Activated T-helper 1 cell treated with anti-CD3 and anti-CD28 coated beads, Interleukin-12 subunit alpha, Interleukin-12 subunit beta, Interleukin-2, Interleukin-4 antibody, amounts not matched to agents 30 ng/mL and 10 ng/mL and 1 ng/mL, durations not matched to agents 14 hours and 24 hours and 36 hours (primary cell): ENCODE measurements at regions not wholly inside any gene's neighbourhood (a gene's known extent, or its start where the extent isn't known, plus 50 kb on each side); places are given as distances from the start of the nearest gene placed in this dataset.

ENCODE experiments used
- DNase-seq: peaks from one replicate; pipeline ENCODE4 v3.0.0; 2021; ENCODE audit warnings: low spot score
- H3K27ac Mint-ChIP-seq: one replicate; pipeline ENCODE4 v1.8.0; 2021; ENCODE audit warnings: mild to moderate bottlenecking, mixed read lengths
- H3K27me3 Mint-ChIP-seq: one replicate; pipeline ENCODE4 v1.8.0; 2022; ENCODE audit warnings: mild to moderate bottlenecking, moderate library complexity, mixed read lengths; ENCODE audit not compliant: insufficient read depth
- H3K36me3 Mint-ChIP-seq: one replicate; pipeline ENCODE4 v1.8.0; 2021; ENCODE audit warnings: low read depth, mixed read lengths
- H3K4me1 Mint-ChIP-seq: one replicate; pipeline ENCODE4 v1.8.0; 2021; ENCODE audit warnings: low read depth, mixed read lengths
- H3K4me3 Mint-ChIP-seq: one replicate; pipeline ENCODE4 v1.8.0; 2021; ENCODE audit warnings: mild to moderate bottlenecking, moderate library complexity, mixed read lengths
- H3K9me3 Mint-ChIP-seq: one replicate; pipeline ENCODE4 v1.8.0; 2021; ENCODE audit warnings: mixed read lengths
- intact Hi-C: fragments of 100-400 bp; cut with micrococcal nuclease; formaldehyde crosslinking; loops from one replicate; pipeline ENCODE4 v1.15.1; 2024

DNA sequence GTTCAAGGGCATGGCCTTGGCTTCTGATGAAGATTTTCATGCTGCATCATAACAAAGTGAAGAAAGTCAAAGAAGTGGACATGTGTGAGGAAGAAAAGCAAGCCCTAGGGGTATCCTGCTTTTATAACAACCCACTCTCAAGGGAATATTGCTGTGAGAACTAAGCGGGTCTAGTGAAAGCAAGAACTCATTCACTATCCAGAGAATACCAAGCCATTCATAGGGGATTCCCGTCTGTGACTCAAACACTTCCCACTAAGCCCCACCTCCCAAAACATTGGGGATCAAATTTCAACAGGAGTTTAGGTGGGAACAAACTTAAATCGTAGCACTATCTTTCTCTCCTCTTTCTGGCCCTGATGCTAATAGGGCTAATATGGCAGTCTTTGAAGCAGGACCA is 98.5 kb upstream of the CTTNBP2NL start:
- H3K27ac Mint-ChIP-seq: no peak overlapping the region
- H3K36me3 Mint-ChIP-seq: no peaks in the 10 kb centered on the region
- no peaks in the 10 kb centered on the region for H3K4me1 Mint-ChIP-seq
- no peaks in the 10 kb centered on the region for H3K27me3 Mint-ChIP-seq
- no peak overlapping the region for H3K4me3 Mint-ChIP-seq
- no peaks in the 10 kb centered on the region for H3K9me3 Mint-ChIP-seq
- DNase-seq: no peak
- intact Hi-C loops: no loop called here

DNA sequence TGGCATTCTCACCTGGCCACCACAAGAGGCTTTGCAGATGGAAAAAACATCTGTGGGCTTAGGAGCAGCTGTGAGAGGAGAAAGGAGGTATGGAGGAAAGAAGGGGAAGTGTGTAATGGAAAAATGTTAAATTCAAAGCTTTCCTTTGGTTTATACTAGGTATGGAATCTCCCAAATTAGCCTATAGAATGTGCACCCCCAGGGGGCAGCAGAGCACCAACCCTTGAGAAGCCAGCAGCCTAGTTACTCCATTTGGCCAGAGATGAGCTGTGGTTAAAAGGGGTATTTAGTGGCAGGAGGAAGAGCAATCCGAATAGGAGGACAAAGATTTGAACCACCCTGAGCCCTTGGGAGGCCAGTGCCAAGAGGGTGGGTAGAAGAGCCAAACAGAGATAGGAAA is 97.5 kb upstream of the CTTNBP2NL start:
- no peaks in the 10 kb centered on the region for H3K36me3 Mint-ChIP-seq
- intact Hi-C loops: loop anchor here (2.0 kb wide), 1 partner anchor 70 kb away; no protein-coding TSS in a partner anchor
- H3K27ac Mint-ChIP-seq: no peak overlapping the region
- H3K4me1 Mint-ChIP-seq: no peaks in the 10 kb centered on the region
- no peak overlapping the region for H3K4me3 Mint-ChIP-seq
- H3K27me3 Mint-ChIP-seq: no peaks in the 10 kb centered on the region
- no peak for DNase-seq
- no peaks in the 10 kb centered on the region for H3K9me3 Mint-ChIP-seq

DNA sequence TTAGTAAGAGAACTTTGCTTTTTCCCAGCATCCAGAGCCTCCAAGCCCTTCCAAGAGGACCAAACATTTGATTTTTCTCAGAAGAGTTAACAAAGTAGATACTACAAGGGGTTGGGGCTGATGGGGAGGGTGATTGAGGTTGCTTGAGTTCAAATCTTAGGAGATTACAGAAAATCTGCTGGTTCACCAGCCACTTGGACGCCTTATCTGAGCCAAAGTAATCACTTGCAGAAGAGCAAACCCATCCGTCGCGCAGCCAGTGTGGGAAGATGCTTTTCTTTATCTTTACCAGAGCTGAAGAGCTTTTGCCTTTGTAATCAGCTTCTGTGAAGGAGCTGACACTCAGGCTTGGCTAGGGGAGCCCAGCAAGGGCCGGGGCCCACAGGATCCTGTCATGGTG is 91.9 kb upstream of the CTTNBP2NL start:
- Mint-ChIP-seq H3K4me1 (no peaks in the 10 kb centered on the region), H3K27me3 (peaks cover 11% of the 10 kb centered on the region), H3K27ac (no peak overlapping the region), H3K36me3 (no peaks in the 10 kb centered on the region), H3K4me3 (no peak overlapping the region), H3K9me3 (no peaks in the 10 kb centered on the region)
- no peak for DNase-seq
- intact Hi-C loops: no loop called here

DNA sequence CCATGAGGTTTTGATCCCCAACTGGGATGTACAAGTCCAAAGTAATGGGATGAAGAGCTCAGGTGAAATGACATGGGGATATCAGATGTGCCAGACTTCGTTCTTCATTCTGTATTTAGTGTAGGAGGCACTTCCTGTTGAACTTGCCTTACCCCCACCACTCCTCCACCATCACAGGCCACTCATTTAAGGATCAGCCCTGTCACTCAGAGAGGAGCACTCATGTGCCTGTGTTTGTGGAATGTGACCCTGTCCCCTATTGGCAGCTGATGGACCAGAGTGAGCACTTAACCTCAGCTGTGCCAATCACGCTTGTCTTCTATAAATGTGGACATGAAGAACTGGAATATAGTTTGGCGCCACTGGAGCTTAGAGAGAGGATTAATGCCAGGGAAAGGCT is 91.4 kb upstream of the CTTNBP2NL start:
- Mint-ChIP-seq H3K4me3 (no peak overlapping the region), H3K4me1 (no peaks in the 10 kb centered on the region), H3K27ac (no peak overlapping the region), H3K27me3 (peaks cover 11% of the 10 kb centered on the region), H3K9me3 (no peaks in the 10 kb centered on the region), H3K36me3 (no peaks in the 10 kb centered on the region)
- no peak for DNase-seq
- intact Hi-C loops: no loop called here

DNA sequence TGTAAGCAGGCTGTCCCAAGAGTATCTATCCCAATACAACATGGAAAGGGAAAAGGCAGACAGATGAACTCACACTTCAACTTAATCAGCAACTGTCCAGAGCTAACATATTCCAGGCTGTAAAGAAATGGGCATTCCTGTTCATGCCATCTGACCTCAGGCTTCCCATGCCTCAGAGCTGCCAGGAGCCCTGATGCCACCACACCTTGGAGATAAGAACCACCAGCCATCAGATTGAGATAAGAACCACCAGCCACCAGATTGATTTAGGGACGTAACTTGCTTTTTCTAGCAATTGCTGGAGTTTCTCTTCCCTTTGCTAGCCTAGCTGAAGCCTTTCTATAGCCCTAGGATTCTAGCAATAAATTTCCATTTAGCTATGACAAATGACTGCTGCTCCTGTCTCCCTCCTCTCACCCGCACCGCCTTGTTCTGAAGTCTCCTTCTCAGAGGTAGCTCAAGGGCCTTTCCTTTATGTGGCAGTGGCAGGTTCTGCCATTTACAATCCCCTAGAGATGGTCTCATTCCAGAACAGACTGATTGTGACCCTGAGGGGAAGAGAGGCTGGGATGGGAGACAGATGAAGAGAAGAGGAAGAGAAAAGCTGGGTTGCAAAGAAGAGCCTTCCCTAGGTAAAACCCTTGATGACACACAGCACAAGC is 88.0 kb upstream of the CTTNBP2NL start:
- H3K36me3 Mint-ChIP-seq: no peaks in the 10 kb centered on the region
- H3K4me1 Mint-ChIP-seq: no peaks in the 10 kb centered on the region
- H3K27me3 Mint-ChIP-seq: peaks cover 14% of the 10 kb centered on the region
- no peak overlapping the region for H3K27ac Mint-ChIP-seq
- intact Hi-C loops: no loop called here
- H3K9me3 Mint-ChIP-seq: no peaks in the 10 kb centered on the region
- no peak overlapping the region for H3K4me3 Mint-ChIP-seq
- DNase-seq: no peak

DNA sequence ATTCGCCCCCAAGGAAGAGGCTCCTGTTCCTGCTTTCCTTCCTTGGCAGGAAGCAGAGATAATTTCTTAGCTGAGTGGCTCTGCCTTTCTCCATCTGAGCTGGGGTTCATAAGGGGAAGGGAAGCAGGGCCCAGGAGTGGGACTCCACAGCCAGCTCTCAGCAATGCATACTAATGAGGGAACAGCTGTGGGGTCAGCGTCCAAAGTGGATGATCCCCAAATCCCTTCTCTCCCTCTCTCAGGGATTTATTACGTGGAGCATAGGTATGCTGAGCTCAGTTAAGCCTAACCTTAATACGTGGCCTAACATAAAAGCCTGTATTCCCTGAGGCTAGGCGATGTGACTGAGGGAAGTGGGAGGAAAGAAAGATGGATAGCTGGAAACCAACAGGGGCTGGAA is 87.3 kb upstream of the CTTNBP2NL start:
- DNase-seq: no peak
- intact Hi-C loops: no loop called here
- no peak overlapping the region for H3K27ac Mint-ChIP-seq
- H3K9me3 Mint-ChIP-seq: no peaks in the 10 kb centered on the region
- H3K4me1 Mint-ChIP-seq: no peaks in the 10 kb centered on the region
- H3K27me3 Mint-ChIP-seq: peaks cover 14% of the 10 kb centered on the region
- H3K4me3 Mint-ChIP-seq: no peak overlapping the region
- H3K36me3 Mint-ChIP-seq: no peaks in the 10 kb centered on the region

DNA sequence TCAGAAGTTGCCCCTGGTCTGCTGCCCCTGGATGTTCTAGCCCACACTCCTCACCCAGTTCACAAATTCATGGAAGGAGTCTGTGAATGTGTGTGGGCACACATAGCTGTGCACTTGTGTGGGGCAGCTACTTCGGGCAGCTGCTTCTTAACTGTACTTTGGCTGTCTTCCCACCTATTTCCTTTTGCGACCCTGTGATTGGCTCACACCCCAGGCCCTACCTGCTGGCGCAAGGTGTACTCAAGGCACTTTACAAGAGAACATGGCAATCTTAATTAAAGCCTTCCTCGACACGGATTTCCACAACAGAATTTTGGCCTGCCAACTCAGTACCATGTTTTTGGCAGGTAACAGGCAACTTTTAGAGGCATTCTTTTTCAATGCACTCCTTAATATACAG is 86.5 kb upstream of the CTTNBP2NL start:
- no peak for DNase-seq
- Mint-ChIP-seq H3K27ac (no peak overlapping the region), H3K27me3 (peaks cover 16% of the 10 kb centered on the region), H3K4me3 (no peak overlapping the region), H3K36me3 (no peaks in the 10 kb centered on the region), H3K4me1 (no peaks in the 10 kb centered on the region), H3K9me3 (no peaks in the 10 kb centered on the region)
- intact Hi-C loops: no loop called here

DNA sequence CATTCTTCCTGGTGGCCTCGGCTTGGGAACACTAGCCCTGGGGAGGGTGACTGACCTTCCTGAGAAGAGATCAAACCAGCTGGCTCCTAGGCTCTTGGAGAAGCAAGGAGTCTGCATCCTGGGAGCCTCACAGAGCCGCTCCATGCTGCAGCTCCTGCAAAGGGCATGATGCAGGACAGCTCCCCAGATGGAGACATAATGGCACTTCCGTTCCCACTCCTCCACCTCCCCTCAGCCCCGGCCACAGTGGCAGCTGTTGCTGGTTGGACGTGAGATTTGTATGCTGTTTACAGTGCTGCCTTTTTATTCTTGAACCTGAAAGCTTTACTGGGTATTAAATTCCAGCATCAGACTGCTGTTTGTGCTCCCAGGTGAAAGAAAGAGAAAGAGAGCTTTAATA is 83.7 kb upstream of the CTTNBP2NL start:
- no peak for DNase-seq
- H3K27me3 Mint-ChIP-seq: peaks cover 11% of the 10 kb centered on the region
- H3K27ac Mint-ChIP-seq: no peak overlapping the region
- H3K4me1 Mint-ChIP-seq: no peaks in the 10 kb centered on the region
- intact Hi-C loops: no loop called here
- no peaks in the 10 kb centered on the region for H3K36me3 Mint-ChIP-seq
- no peak overlapping the region for H3K4me3 Mint-ChIP-seq
- H3K9me3 Mint-ChIP-seq: no peaks in the 10 kb centered on the region

DNA sequence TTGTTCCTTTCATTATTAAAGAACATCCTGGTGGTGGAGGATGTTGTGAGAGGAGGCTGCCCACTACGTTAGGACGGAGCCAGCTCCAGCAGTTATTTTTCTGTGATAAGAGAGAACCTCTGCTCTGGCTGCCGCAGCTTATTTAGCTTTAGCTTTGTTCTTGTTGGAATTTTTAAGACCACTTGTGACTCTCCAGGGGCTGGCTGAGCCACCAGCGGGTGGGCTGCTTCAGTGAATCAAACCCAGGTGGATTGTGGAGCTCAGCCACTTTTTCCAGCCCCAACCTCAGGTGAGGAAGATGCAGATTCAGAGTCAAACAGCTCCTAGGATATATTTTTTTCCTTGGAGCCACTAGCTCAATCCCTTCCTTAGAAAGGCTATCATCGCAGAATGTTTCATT is 83.1 kb upstream of the CTTNBP2NL start:
- DNase-seq: no peak
- Mint-ChIP-seq H3K27ac (no peak overlapping the region), H3K9me3 (no peaks in the 10 kb centered on the region), H3K27me3 (peaks cover 8% of the 10 kb centered on the region), H3K4me3 (no peak overlapping the region), H3K4me1 (no peaks in the 10 kb centered on the region), H3K36me3 (no peaks in the 10 kb centered on the region)
- intact Hi-C loops: no loop called here

DNA sequence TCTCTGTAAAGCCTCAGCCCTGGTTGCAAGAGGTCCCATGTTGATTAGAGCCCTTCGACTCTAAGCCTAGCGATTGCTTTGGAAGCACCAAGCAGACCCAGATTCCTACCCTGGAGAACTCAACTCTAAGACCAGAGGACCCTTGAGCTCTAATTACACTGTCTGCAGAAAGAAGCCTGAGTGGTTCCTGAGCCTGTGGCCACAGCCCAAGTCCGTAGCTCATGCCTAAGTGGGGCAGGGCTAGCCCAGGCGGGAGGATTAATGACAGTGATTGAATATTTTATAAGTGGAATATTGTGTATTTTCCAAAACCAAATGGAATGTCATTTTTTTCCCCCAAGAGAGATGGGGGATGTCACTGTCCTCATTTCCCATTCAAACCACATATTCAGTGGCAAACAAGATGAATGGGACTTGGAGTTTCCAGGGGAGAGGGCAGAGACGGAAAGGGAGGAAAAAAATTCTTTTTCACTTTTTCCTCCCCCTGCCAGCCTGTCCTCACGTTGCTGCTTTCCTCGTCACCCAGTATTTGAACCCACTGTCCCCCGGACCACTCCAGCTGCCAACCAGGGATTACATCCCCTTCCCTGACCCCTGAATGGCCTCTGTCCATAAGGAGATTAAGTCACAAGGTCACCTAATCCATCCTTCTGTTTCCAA is 79.6 kb upstream of the CTTNBP2NL start:
- intact Hi-C loops: no loop called here
- H3K9me3 Mint-ChIP-seq: no peaks in the 10 kb centered on the region

DNA sequence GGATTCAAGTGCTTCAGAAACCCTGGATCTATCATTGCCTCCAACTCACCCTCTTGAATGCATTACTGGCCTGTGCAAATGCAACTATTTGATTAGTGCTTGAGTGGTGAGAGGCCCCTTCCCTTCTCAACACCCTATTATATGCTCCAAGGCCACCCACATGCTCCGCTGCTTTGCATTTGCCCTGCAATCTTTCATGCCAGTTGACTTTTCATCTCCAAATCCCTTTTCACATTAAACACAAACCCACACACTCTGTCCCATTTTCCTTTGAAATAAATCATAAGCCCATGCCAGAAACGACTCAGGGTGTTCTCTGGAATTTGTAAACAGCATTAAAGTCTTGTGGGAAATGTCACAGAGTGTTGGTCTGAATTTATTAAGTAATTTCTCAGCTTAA is 78.9 kb upstream of the CTTNBP2NL start:
- no peak overlapping the region for H3K4me3 Mint-ChIP-seq
- no peaks in the 10 kb centered on the region for H3K9me3 Mint-ChIP-seq
- no peaks in the 10 kb centered on the region for H3K36me3 Mint-ChIP-seq
- intact Hi-C loops: no loop called here
- peaks cover 4% of the 10 kb centered on the region for H3K4me1 Mint-ChIP-seq
- H3K27me3 Mint-ChIP-seq: peaks cover 8% of the 10 kb centered on the region
- DNase-seq: no peak
- no peak overlapping the region for H3K27ac Mint-ChIP-seq

More for the DNA sequence above, 79.6 kb upstream of the CTTNBP2NL start:
- H3K4me1 Mint-ChIP-seq: peaks cover 4% of the 10 kb centered on the region
- H3K27me3 Mint-ChIP-seq: peaks cover 11% of the 10 kb centered on the region
- no peaks in the 10 kb centered on the region for H3K36me3 Mint-ChIP-seq
- H3K27ac Mint-ChIP-seq: no peak overlapping the region
- no peak overlapping the region for H3K4me3 Mint-ChIP-seq
- DNase-seq: no peak

DNA sequence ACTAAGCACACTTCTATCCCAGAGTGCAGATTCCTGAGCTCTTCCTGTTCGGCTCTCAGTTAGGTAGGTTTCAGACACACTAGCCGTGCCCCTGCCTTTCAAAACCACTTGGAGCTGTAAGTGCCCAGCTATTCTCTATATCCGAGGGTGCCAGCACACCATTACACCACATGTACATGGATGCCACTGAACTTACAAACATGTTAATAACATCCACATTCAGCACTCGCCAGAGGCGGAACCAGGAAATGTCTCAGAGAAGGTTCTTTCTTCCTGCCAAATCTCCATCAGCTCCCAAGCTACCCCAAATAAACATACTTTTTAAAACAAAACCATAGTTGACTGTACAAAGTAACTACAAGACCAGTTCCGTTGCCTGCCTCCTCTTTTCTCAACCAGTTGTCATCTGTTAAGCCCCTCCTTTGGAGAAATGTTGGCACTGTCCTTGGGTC is 78.4 kb upstream of the CTTNBP2NL start:
- Mint-ChIP-seq H3K36me3 (no peaks in the 10 kb centered on the region), H3K27ac (no peak overlapping the region), H3K9me3 (no peaks in the 10 kb centered on the region), H3K4me1 (peaks cover 4% of the 10 kb centered on the region), H3K4me3 (no peak overlapping the region), H3K27me3 (peaks cover 8% of the 10 kb centered on the region)
- intact Hi-C loops: no loop called here
- no peak for DNase-seq

DNA sequence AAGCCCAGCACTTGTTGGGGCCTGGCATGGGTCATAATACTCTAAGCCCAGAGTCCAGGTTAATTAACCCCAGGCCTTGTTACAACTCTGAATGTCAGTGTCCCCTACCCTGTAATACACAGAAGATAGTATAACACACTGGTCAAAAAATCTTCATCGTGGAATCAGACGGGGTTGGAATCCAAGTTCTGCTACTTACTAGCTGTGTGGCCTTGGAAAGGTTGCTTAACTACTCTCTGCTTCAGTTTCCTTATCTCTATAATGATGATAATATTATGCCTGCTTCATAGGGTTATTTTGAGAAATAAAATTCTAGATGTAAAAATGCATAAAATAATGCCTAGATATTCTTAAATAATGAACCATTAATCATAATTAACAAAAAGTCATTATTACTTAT is 77.8 kb upstream of the CTTNBP2NL start:
- no peak overlapping the region for H3K27ac Mint-ChIP-seq
- H3K36me3 Mint-ChIP-seq: no peaks in the 10 kb centered on the region
- H3K9me3 Mint-ChIP-seq: no peaks in the 10 kb centered on the region
- no peak for DNase-seq
- H3K27me3 Mint-ChIP-seq: peaks cover 12% of the 10 kb centered on the region
- intact Hi-C loops: no loop called here
- no peak overlapping the region for H3K4me3 Mint-ChIP-seq
- H3K4me1 Mint-ChIP-seq: peaks cover 4% of the 10 kb centered on the region
